Liver (tissue), 8 donors: ENCODE measurements at regions not wholly inside any gene's neighbourhood (a gene's known extent, or its start where the extent isn't known, plus 50 kb on each side); places are given as distances from the start of the nearest gene placed in this dataset.

Experiments used
- DNase-seq: peaks from one replicate; pipeline ENCODE4 v3.0.0-alpha.2; 2017; ENCODE audit warnings: low spot score
- H3K27ac ChIP-seq, 2 donors: one replicate each; pipeline ENCODE4 v1.7.0; 2013; ENCODE audit warnings: inconsistent platforms in 2 of 2, low read length in 2 of 2, control low read depth in 1 of 2, low read depth in 1 of 2, mild to moderate bottlenecking in 1 of 2
- H3K27me3 ChIP-seq, 4 donors: one replicate each; pipeline versions ENCODE4 v1.6.1 to v1.7.0; 2013; ENCODE audit warnings: low read length in 3 of 4, inconsistent platforms in 1 of 4, mild to moderate bottlenecking in 1 of 4, moderate library complexity in 1 of 4; ENCODE audit not compliant: control insufficient read depth in 4 of 4, insufficient read depth in 4 of 4
- H3K36me3 ChIP-seq, 4 donors: one replicate each; pipeline versions ENCODE4 v1.6.1 to v1.7.0; 2013; ENCODE audit warnings: low read length in 3 of 4, mild to moderate bottlenecking in 3 of 4, low read depth in 1 of 4, moderate library complexity in 1 of 4; ENCODE audit not compliant: control insufficient read depth in 4 of 4, insufficient read depth in 3 of 4
- H3K4me1 ChIP-seq, 4 donors: one replicate each; pipeline versions ENCODE4 v1.6.1 to v1.7.0; 2013; ENCODE audit warnings: low read length in 3 of 4, mild to moderate bottlenecking in 3 of 4, moderate library complexity in 1 of 4; ENCODE audit not compliant: control insufficient read depth in 4 of 4, insufficient read depth in 4 of 4
- H3K4me3 ChIP-seq, 3 donors: one replicate each; pipeline versions ENCODE4 v1.6.1 to v1.7.0; 2013; ENCODE audit warnings: low read length in 3 of 3, control low read depth in 1 of 3, low read depth in 1 of 3, mild to moderate bottlenecking in 1 of 3
- H3K9ac ChIP-seq, 2 donors: one replicate each; pipeline ENCODE4 v1.7.0; 2013; ENCODE audit warnings: low read length in 2 of 2, mild to moderate bottlenecking in 2 of 2, moderate library complexity in 2 of 2, control low read depth in 1 of 2, low read depth in 1 of 2
- H3K9me3 ChIP-seq, 4 donors: one replicate each; pipeline versions ENCODE4 v1.6.1 to v1.7.0; 2013; ENCODE audit warnings: low read length in 3 of 4; ENCODE audit not compliant: control insufficient read depth in 4 of 4
- FOXA1 ChIP-seq: IDR thresholded peaks from 2 replicates; pipeline ENCODE4 v1.6.1; 2016; ENCODE audit warnings: antibody characterized with exemption
- GABPA ChIP-seq, 2 donors: IDR thresholded peaks in 1 of 2; conservative IDR thresholded peaks in 1 of 2; 2 replicates each; pipeline ENCODE4 v1.6.1; 2016; ENCODE audit warnings: antibody characterized with exemption in 2 of 2, mild to moderate bottlenecking in 1 of 2, moderate library complexity in 1 of 2
- HNF4A ChIP-seq, 2 donors: conservative IDR thresholded peaks; 2 replicates each; pipeline ENCODE4 v1.6.1; 2016; ENCODE audit warnings: antibody characterized with exemption in 2 of 2, mild to moderate bottlenecking in 2 of 2
- JUND ChIP-seq, 2 donors: IDR thresholded peaks; 2 replicates each; pipeline ENCODE4 v1.6.1; 2016; ENCODE audit warnings: antibody characterized with exemption in 2 of 2
- NR2F2 ChIP-seq: IDR thresholded peaks from 2 replicates; pipeline ENCODE4 v1.6.1; 2016; ENCODE audit warnings: antibody characterized with exemption
- SP1 ChIP-seq: IDR thresholded peaks from 2 replicates; pipeline ENCODE4 v1.6.1; 2018; ENCODE audit warnings: antibody characterized with exemption, mild to moderate bottlenecking
- TAF1 ChIP-seq: conservative IDR thresholded peaks from 2 replicates; pipeline ENCODE4 v1.6.1; 2016; ENCODE audit warnings: antibody characterized with exemption, mild to moderate bottlenecking
- WGBS: extraction: QIAGEN DNeasy Blood & Tissue Kit; methylation state at CpG from one replicate; pipeline ENCODE4 v1.1.7; 2013; 5-methylcytosine and 5-hydroxymethylcytosine counted together
- TF ChIP-seq, protein P1 (sequence below): IDR thresholded peaks from 2 replicates; pipeline ENCODE4 v1.6.1; 2016; ENCODE audit warnings: antibody characterized with exemption
- TF ChIP-seq, protein P2 (sequence below): IDR thresholded peaks from 2 replicates; pipeline ENCODE4 v1.6.1; 2016; ENCODE audit warnings: antibody characterized with exemption
- TF ChIP-seq, protein P3 (sequence below): IDR thresholded peaks from 2 replicates; pipeline ENCODE4 v1.6.1; 2016; ENCODE audit warnings: antibody characterized with exemption
- TF ChIP-seq, protein P4 (sequence below): fragments of 150-350 bp; IDR thresholded peaks from 2 replicates; pipeline ENCODE4 v1.5.1; 2017; ENCODE audit warnings: improper control_type of control experiment, low read depth, low read length; ENCODE audit not compliant: missing input control
- donor health status: healthy.
- donor health status: healthy.
- donor health status: healthy.
- donor health status: healthy.
- donor health status: healthy.

DNA sequence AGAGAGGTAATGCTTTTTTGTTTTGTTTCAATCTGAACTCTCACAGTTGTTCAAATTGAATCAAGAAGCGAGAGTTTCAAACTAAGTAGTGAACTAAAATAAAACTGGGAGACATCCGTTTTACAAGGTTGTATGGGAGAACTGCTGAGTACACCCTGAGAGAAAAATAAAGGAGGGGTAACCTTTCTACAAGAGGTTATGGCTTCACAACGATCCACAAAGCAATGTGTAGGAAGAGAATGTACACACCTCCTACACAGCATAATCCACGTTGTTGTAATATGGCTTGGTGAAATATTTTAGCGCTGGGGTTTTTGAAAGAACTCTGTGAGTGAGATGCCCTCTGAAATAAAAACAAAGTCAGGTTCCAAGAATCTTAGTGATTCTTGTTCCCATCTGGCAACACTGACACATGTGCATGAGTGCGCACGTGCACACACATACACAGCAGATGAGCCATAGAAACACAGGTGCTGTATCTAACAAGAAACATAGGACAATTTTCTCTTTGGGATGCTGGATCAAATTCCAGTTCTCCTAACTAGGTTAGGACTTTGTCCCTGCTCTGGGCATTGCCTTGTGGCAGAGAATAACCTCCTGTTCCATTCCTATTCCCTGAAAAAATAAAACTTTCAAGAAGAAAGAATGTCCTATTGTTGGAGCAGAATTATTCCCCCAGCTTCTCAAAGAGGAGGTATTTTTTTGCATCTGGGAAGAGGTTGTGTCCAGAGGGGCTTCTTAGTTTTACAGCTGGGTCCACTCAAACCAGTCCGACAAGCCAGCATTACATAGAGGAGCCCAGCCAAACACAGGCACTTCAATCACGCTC, 94.5 kb upstream of the EFNA5 start:
- 75% methylated on average over 9 of the region's 9 CpGs for WGBS
- no peak for DNase-seq

DNA sequence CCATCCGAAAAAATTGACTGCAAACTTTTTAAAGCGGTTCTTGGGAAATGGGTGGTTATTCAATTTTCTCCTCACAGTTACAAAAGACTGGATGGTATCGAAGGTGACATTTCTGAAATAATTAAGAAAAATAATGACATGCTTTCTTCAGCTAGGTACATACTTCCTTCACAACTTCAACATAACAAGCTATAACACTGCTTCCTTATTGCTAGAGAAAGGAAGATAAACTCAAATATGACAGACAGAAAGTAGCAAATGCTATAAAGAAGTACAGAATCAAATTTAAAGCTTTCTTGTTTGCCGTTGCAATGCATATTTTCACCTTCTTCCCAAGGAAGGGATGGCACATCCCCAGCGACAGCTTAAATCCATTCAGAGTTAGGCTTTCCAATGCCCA, 93.5 kb upstream of the EFNA5 start:
- WGBS: 83% methylated on average over 5 of the region's 5 CpGs
- TF ChIP-seq, protein P1, sequence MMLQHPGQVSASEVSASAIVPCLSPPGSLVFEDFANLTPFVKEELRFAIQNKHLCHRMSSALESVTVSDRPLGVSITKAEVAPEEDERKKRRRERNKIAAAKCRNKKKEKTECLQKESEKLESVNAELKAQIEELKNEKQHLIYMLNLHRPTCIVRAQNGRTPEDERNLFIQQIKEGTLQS: no peak
- TF ChIP-seq TAF1 (no peak), GABPA (IDR thresholded peaks at IDR 0.05 in 1 of 2, conservative IDR thresholded peaks at IDR 0.05 in 1 of 2) (no peak), JUND (IDR thresholded peaks at IDR 0.05) (no peak), NR2F2 (no peak), FOXA1 (no peak), HNF4A (conservative IDR thresholded peaks at IDR 0.05) (no peak), SP1 (no peak)
- TF ChIP-seq, protein P2, sequence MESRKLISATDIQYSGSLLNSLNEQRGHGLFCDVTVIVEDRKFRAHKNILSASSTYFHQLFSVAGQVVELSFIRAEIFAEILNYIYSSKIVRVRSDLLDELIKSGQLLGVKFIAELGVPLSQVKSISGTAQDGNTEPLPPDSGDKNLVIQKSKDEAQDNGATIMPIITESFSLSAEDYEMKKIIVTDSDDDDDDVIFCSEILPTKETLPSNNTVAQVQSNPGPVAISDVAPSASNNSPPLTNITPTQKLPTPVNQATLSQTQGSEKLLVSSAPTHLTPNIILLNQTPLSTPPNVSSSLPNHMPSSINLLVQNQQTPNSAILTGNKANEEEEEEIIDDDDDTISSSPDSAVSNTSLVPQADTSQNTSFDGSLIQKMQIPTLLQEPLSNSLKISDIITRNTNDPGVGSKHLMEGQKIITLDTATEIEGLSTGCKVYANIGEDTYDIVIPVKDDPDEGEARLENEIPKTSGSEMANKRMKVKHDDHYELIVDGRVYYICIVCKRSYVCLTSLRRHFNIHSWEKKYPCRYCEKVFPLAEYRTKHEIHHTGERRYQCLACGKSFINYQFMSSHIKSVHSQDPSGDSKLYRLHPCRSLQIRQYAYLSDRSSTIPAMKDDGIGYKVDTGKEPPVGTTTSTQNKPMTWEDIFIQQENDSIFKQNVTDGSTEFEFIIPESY: no peak
- TF ChIP-seq, protein P3, sequence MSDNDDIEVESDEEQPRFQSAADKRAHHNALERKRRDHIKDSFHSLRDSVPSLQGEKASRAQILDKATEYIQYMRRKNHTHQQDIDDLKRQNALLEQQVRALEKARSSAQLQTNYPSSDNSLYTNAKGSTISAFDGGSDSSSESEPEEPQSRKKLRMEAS: no peak
- TF ChIP-seq, protein P4, sequence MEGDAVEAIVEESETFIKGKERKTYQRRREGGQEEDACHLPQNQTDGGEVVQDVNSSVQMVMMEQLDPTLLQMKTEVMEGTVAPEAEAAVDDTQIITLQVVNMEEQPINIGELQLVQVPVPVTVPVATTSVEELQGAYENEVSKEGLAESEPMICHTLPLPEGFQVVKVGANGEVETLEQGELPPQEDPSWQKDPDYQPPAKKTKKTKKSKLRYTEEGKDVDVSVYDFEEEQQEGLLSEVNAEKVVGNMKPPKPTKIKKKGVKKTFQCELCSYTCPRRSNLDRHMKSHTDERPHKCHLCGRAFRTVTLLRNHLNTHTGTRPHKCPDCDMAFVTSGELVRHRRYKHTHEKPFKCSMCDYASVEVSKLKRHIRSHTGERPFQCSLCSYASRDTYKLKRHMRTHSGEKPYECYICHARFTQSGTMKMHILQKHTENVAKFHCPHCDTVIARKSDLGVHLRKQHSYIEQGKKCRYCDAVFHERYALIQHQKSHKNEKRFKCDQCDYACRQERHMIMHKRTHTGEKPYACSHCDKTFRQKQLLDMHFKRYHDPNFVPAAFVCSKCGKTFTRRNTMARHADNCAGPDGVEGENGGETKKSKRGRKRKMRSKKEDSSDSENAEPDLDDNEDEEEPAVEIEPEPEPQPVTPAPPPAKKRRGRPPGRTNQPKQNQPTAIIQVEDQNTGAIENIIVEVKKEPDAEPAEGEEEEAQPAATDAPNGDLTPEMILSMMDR: no peak

More for the DNA sequence above, 94.5 kb upstream of the EFNA5 start:
- no peak for TF ChIP-seq JUND (IDR thresholded peaks at IDR 0.05)
- TF ChIP-seq, protein P4: no peak
- TF ChIP-seq, protein P2: no peak
- Histone ChIP-seq H3K4me1 (no peaks in the 10 kb centered on the region), H3K9ac (no peak overlapping the region), H3K27me3 (no peaks in the 10 kb centered on the region), H3K9me3 (no peaks in the 10 kb centered on the region), H3K4me3 (no peak overlapping the region), H3K36me3 (no peaks in the 10 kb centered on the region), H3K27ac (no peak overlapping the region)

More for the DNA sequence above, 93.5 kb upstream of the EFNA5 start:
- no peak for DNase-seq
- H3K36me3 ChIP-seq: no peaks in the 10 kb centered on the region
- H3K9me3 ChIP-seq: no peaks in the 10 kb centered on the region
- H3K27ac ChIP-seq: no peak overlapping the region
- H3K27me3 ChIP-seq: no peaks in the 10 kb centered on the region
- H3K4me3 ChIP-seq: no peak overlapping the region
- no peaks in the 10 kb centered on the region for H3K4me1 ChIP-seq
- H3K9ac ChIP-seq: no peak overlapping the region
